H9 (cell line): ENCODE measurements at regions not wholly inside any gene's neighbourhood (a gene's known extent, or its start where the extent isn't known, plus 50 kb on each side); places are given as distances from the start of the nearest gene placed in this dataset.

Source experiments
- DNase-seq: peaks from one replicate; pipeline ENCODE4 v3.0.0-alpha.2; 2017
- H2AFZ ChIP-seq: one replicate; pipeline ENCODE4 v1.6.1; 2013; ENCODE audit warnings: mild to moderate bottlenecking, low read length, control low read depth, moderate library complexity
- H2AK5ac ChIP-seq: 2 replicates; pipeline ENCODE4 v1.6.1; 2013; ENCODE audit warnings: low read length, control low read depth, mixed read lengths; ENCODE audit not compliant: insufficient read length
- H2BK120ac ChIP-seq: one replicate; pipeline ENCODE4 v1.6.1; 2013; ENCODE audit warnings: low read depth, mild to moderate bottlenecking, low read length, control low read depth, inconsistent platforms; ENCODE audit not compliant: poor library complexity, severe bottlenecking
- H2BK12ac ChIP-seq: 2 replicates; pipeline ENCODE4 v1.6.1; 2013; ENCODE audit warnings: low read length, control low read depth, mixed read lengths, low read depth; ENCODE audit not compliant: insufficient read length
- H2BK15ac ChIP-seq: 2 replicates; pipeline ENCODE4 v1.6.1; 2013; ENCODE audit warnings: low read depth, low read length, control low read depth
- H2BK20ac ChIP-seq: one replicate; pipeline ENCODE4 v1.6.1; 2013; ENCODE audit warnings: low read depth, mild to moderate bottlenecking, low read length, control low read depth, inconsistent platforms; ENCODE audit not compliant: poor library complexity, severe bottlenecking
- H2BK5ac ChIP-seq: 2 replicates; pipeline ENCODE4 v1.6.1; 2013; ENCODE audit warnings: low read length, control low read depth, mixed read lengths; ENCODE audit not compliant: insufficient read length
- H3K14ac ChIP-seq: 2 replicates; pipeline ENCODE4 v1.6.1; 2013; ENCODE audit warnings: low read length, control low read depth; ENCODE audit not compliant: insufficient read depth
- H3K18ac ChIP-seq: 2 replicates; pipeline ENCODE4 v1.6.1; 2013; ENCODE audit warnings: low read depth, mild to moderate bottlenecking, mixed read lengths, low read length, control low read depth; ENCODE audit not compliant: insufficient read length
- H3K23ac ChIP-seq: 2 replicates; pipeline ENCODE4 v1.6.1; 2013; ENCODE audit warnings: low read length, control low read depth, mixed read lengths, low read depth; ENCODE audit not compliant: insufficient read length
- H3K23me2 ChIP-seq: 2 replicates; pipeline ENCODE4 v1.6.1; 2013; ENCODE audit warnings: low read depth, mild to moderate bottlenecking, mixed read lengths, low read length, control low read depth; ENCODE audit not compliant: insufficient read length, poor library complexity, severe bottlenecking
- H3K27ac ChIP-seq: 2 replicates; pipeline ENCODE4 v1.5.1; 2013; ENCODE audit warnings: low read length, control low read depth, mixed read lengths, low read depth; ENCODE audit not compliant: insufficient read length
- H3K27me3 ChIP-seq: 2 replicates; pipeline ENCODE4 v1.6.1; 2013; ENCODE audit warnings: low read length, control low read depth, inconsistent platforms; ENCODE audit not compliant: insufficient read depth
- H3K4ac ChIP-seq: 2 replicates; pipeline ENCODE4 v1.6.1; 2013; ENCODE audit warnings: low read depth, mild to moderate bottlenecking, control low read depth, inconsistent platforms, low read length, moderate library complexity
- H3K4me1 ChIP-seq: 2 replicates; pipeline ENCODE4 v1.6.1; 2013; ENCODE audit warnings: low read length, control low read depth, inconsistent platforms; ENCODE audit not compliant: insufficient read depth
- H3K4me2 ChIP-seq: 2 replicates; pipeline ENCODE4 v1.6.1; 2013; ENCODE audit warnings: low read length, control low read depth, mixed read lengths; ENCODE audit not compliant: insufficient read length, insufficient read depth
- H3K56ac ChIP-seq: 2 replicates; pipeline ENCODE4 v1.6.1; 2013; ENCODE audit warnings: low read depth, mild to moderate bottlenecking, mixed read lengths, low read length, control low read depth; ENCODE audit not compliant: insufficient read length
- H3K79me1 ChIP-seq: 2 replicates; pipeline ENCODE4 v1.6.1; 2013; ENCODE audit warnings: low read depth, mild to moderate bottlenecking, moderate library complexity, low read length, control low read depth, inconsistent platforms; ENCODE audit not compliant: insufficient read depth, poor library complexity, severe bottlenecking
- H3K79me2 ChIP-seq: 2 replicates; pipeline ENCODE4 v1.6.1; 2013; ENCODE audit warnings: low read length, control low read depth, inconsistent platforms; ENCODE audit not compliant: insufficient read depth
- H3K9ac ChIP-seq: 2 replicates; pipeline ENCODE4 v1.6.1; 2013; ENCODE audit warnings: low read length, control low read depth, mixed read lengths; ENCODE audit not compliant: insufficient read length; ENCODE audit errors: extremely low read depth
- H3K9me3 ChIP-seq: one replicate; pipeline ENCODE4 v1.6.1; 2013; ENCODE audit warnings: low read depth, low read length, inconsistent platforms; ENCODE audit not compliant: control insufficient read depth
- H3T11ph ChIP-seq: one replicate; pipeline ENCODE4 v1.6.1; 2013; ENCODE audit warnings: mild to moderate bottlenecking, low read length, control low read depth, inconsistent platforms
- H4K20me1 ChIP-seq: one replicate; pipeline ENCODE4 v1.6.1; 2013; ENCODE audit not compliant: control insufficient read depth, insufficient read length, insufficient read depth
- H4K5ac ChIP-seq: 2 replicates; pipeline ENCODE4 v1.6.1; 2013; ENCODE audit warnings: low read depth, mild to moderate bottlenecking, mixed read lengths, low read length, control low read depth; ENCODE audit not compliant: insufficient read length
- H4K8ac ChIP-seq: replicated peaks from 2 replicates; pipeline ENCODE4 v1.6.1; 2013; ENCODE audit warnings: low read length, control low read depth, mixed read lengths, low read depth; ENCODE audit not compliant: insufficient read length
- H4K91ac ChIP-seq: 2 replicates; pipeline ENCODE4 v1.6.1; 2013; ENCODE audit warnings: low read depth, mild to moderate bottlenecking, moderate library complexity, mixed read lengths, low read length, control low read depth; ENCODE audit not compliant: insufficient read length
- H3K27ac Mint-ChIP-seq, 3 experiments: 2 replicates in 2 of 3; 3 replicates in 1 of 3; pipeline ENCODE4 v1.8.0; 2020 to 2021; ENCODE audit warnings: mixed read lengths in 3 of 3, mild to moderate bottlenecking in 1 of 3, moderate library complexity in 1 of 3
- H3K27me3 Mint-ChIP-seq: 2 replicates; pipeline ENCODE4 v1.8.0; 2021; ENCODE audit warnings: low read depth, mild to moderate bottlenecking, moderate library complexity, mixed read lengths
- H3K36me3 Mint-ChIP-seq, 3 experiments: 2 replicates in 2 of 3; 3 replicates in 1 of 3; pipeline ENCODE4 v1.8.0; 2020 to 2021; ENCODE audit warnings: low read depth in 3 of 3, mixed read lengths in 3 of 3; ENCODE audit not compliant: insufficient read depth in 1 of 3
- H3K4me1 Mint-ChIP-seq, 2 experiments: 2 replicates each; pipeline ENCODE4 v1.8.0; 2020; ENCODE audit warnings: mixed read lengths in 2 of 2
- H3K4me3 Mint-ChIP-seq, 2 experiments: 2 replicates in 1 of 2; 3 replicates in 1 of 2; pipeline ENCODE4 v1.8.0; 2020 to 2021; ENCODE audit warnings: mild to moderate bottlenecking in 2 of 2, mixed read lengths in 2 of 2, moderate library complexity in 1 of 2
- H3K9me3 Mint-ChIP-seq, 2 experiments: 2 replicates in 1 of 2; 3 replicates in 1 of 2; pipeline ENCODE4 v1.8.0; 2020; ENCODE audit warnings: mild to moderate bottlenecking in 2 of 2, mixed read lengths in 2 of 2, moderate library complexity in 1 of 2
- CTCF ChIP-seq: fragments of 200-600 bp; sonication (generic); conservative IDR thresholded peaks from 3 replicates; pipeline ENCODE4 v1.8.0; 2021; ENCODE audit warnings: antibody characterized with exemption, mild to moderate bottlenecking
- WGBS: extraction: QIAGEN DNeasy Blood & Tissue Kit; methylation state at CpG from one replicate; pipeline ENCODE4 v1.1.7; 2013; ENCODE audit warnings: missing lambda C conversion rate, low lambda C conversion rate, mixed read lengths; ENCODE audit not compliant: insufficient read length; ENCODE audit errors: extremely low coverage; 5-methylcytosine and 5-hydroxymethylcytosine counted together

DNA sequence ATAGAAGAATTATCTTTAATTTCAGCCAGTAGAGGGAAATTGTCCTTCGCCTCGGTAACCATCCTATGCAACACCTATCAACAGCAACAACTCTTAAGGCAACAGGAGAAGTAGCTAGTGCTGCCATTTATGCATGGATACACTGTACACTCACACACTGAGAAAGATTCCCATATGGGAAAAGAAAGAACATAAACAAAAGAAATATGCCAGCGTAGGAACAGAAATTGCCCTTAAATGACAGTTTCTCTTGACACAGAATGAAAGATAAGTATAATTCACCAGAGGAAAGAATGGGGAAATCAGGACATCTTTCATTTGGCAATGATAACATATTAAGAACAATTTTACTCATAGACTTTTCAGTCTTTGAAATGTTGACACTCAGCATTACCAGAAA lies 466.9 kb downstream of the BCAT1 start:
- Histone ChIP-seq H3K4me1 (no peaks in the 10 kb centered on the region), H3K23ac (no peak overlapping the region), H4K91ac (no peak overlapping the region), H2BK15ac (no peak overlapping the region), H3K9me3 (no peaks in the 10 kb centered on the region), H3T11ph (no peak overlapping the region), H3K4me2 (no peak overlapping the region), H2AK5ac (no peak overlapping the region), H4K20me1 (no peaks in the 10 kb centered on the region), H3K79me1 (no peaks in the 10 kb centered on the region), H3K56ac (no peak overlapping the region), H3K27me3 (no peaks in the 10 kb centered on the region), H2AFZ (no peak overlapping the region), H2BK120ac (no peak overlapping the region), H4K5ac (no peak overlapping the region), H3K79me2 (no peaks in the 10 kb centered on the region), H3K9ac (no peak overlapping the region), H3K27ac (no peak overlapping the region), H4K8ac (no peak overlapping the region), H2BK20ac (no peak overlapping the region), H3K18ac (no peak overlapping the region), H3K23me2 (no peaks in the 10 kb centered on the region), H2BK5ac (no peak overlapping the region), H2BK12ac (no peak overlapping the region), H3K14ac (no peak overlapping the region), H3K4ac (no peak overlapping the region)
- H3K4me1 Mint-ChIP-seq: peaks cover 10 to 11% of the 10 kb centered on the region in 2 experiments
- no peaks in the 10 kb centered on the region for H3K36me3 Mint-ChIP-seq
- no CpG with 5 or more reads among the region's 3 CpGs for WGBS
- no peak overlapping the region for H3K4me3 Mint-ChIP-seq
- no peak for TF ChIP-seq CTCF
- no peaks in the 10 kb centered on the region for H3K9me3 Mint-ChIP-seq
- no peaks in the 10 kb centered on the region for H3K27me3 Mint-ChIP-seq
- no peak for DNase-seq
- no peak overlapping the region for H3K27ac Mint-ChIP-seq
